HEK293 (cell line): ENCODE measurements at regions not wholly inside any gene's neighbourhood (a gene's known extent, or its start where the extent isn't known, plus 50 kb on each side); places are given as distances from the start of the nearest gene placed in this dataset.

Experiments
- CTCF ChIP-seq: fragments of 450-650 bp; formaldehyde crosslinking; IDR thresholded peaks from 2 replicates; pipeline ENCODE4 v1.5.1; 2016; ENCODE audit warnings: missing biosample characterization, missing genetic modification characterization
- KLF10 ChIP-seq: fragments of 450-650 bp; IDR thresholded peaks from 2 replicates; pipeline ENCODE4 v1.5.1; 2018; ENCODE audit warnings: missing biosample characterization, mild to moderate bottlenecking, missing genetic modification characterization
- PATZ1 ChIP-seq: fragments of 450-650 bp; formaldehyde crosslinking; IDR thresholded peaks from 2 replicates; pipeline ENCODE4 v1.5.1; 2016; ENCODE audit warnings: missing biosample characterization, missing genetic modification characterization
- PBX3 ChIP-seq: sonication (generic); formaldehyde crosslinking; IDR thresholded peaks from 2 replicates; pipeline ENCODE4 v1.8.1; 2022; ENCODE audit warnings: mild to moderate bottlenecking, moderate library complexity, missing genetic modification reagents
- YY1 ChIP-seq: fragments of 450-650 bp; formaldehyde crosslinking; IDR thresholded peaks from 2 replicates; pipeline ENCODE4 v1.5.1; 2018; ENCODE audit warnings: missing biosample characterization, missing genetic modification characterization
- ZNF121 ChIP-seq: fragments of 450-650 bp; formaldehyde crosslinking; IDR thresholded peaks from 2 replicates; pipeline ENCODE4 v1.5.1; 2016; ENCODE audit warnings: missing biosample characterization, missing genetic modification characterization
- ZNF174 ChIP-seq: fragments of 450-650 bp; formaldehyde crosslinking; IDR thresholded peaks from 2 replicates; pipeline ENCODE4 v1.5.0; 2017; ENCODE audit warnings: missing biosample characterization, mild to moderate bottlenecking, missing genetic modification characterization
- ZNF239 ChIP-seq: fragments of 450-650 bp; formaldehyde crosslinking; IDR thresholded peaks from 2 replicates; pipeline ENCODE4 v1.5.1; 2016; ENCODE audit warnings: missing biosample characterization, missing genetic modification characterization
- ZNF335 ChIP-seq: fragments of 450-650 bp; formaldehyde crosslinking; conservative IDR thresholded peaks from 2 replicates; pipeline ENCODE4 v1.5.1; 2016; ENCODE audit warnings: missing biosample characterization, missing genetic modification characterization
- ZNF423 ChIP-seq: fragments of 450-650 bp; formaldehyde crosslinking; IDR thresholded peaks from 2 replicates; pipeline ENCODE4 v1.5.1; 2016; ENCODE audit warnings: missing biosample characterization, missing genetic modification characterization
- ZNF426 ChIP-seq: fragments of 450-650 bp; formaldehyde crosslinking; IDR thresholded peaks from 2 replicates; pipeline ENCODE4 v1.5.1; 2017; ENCODE audit warnings: missing biosample characterization, missing genetic modification characterization, mild to moderate bottlenecking, inconsistent platforms, moderate library complexity
- ZNF530 ChIP-seq: fragments of 450-650 bp; formaldehyde crosslinking; IDR thresholded peaks from 2 replicates; pipeline ENCODE4 v1.5.1; 2016; ENCODE audit warnings: low read depth, missing biosample characterization, missing genetic modification characterization
- ZNF580 ChIP-seq: fragments of 450-650 bp; formaldehyde crosslinking; IDR thresholded peaks from 2 replicates; pipeline ENCODE4 v1.5.1; 2016; ENCODE audit warnings: missing biosample characterization, missing genetic modification characterization
- ZNF692 ChIP-seq: fragments of 450-650 bp; formaldehyde crosslinking; IDR thresholded peaks from 2 replicates; pipeline ENCODE4 v1.5.1; 2016; ENCODE audit warnings: missing biosample characterization, missing genetic modification characterization

GRCh38 chr5:124888622-124889485 lies 142.4 kb upstream of the ZNF608 start:
- TF ChIP-seq YY1 (tag by site-specific recombination) (no peak), CTCF (tag by site-specific recombination) (no peak), ZNF423 (no peak), ZNF239 (tag by site-specific recombination) (no peak), KLF10 (no peak), ZNF335 (tag by site-specific recombination) (no peak), PBX3 (no peak), ZNF530 (no peak), ZNF426 (tag by site-specific recombination) (no peak), PATZ1 (tag by site-specific recombination) (no peak), ZNF692 (no peak), ZNF121 (tag by site-specific recombination) (no peak), ZNF174 (tag by site-specific recombination) (no peak), ZNF580 (tag by site-specific recombination) (no peak)
